GM12865 (cell line): ENCODE measurements at regions not wholly inside any gene's neighbourhood (a gene's known extent, or its start where the extent isn't known, plus 50 kb on each side); places are given as distances from the start of the nearest gene placed in this dataset.

Experiments used
- DNase-seq: peaks from one replicate; pipeline ENCODE4 v3.0.0; 2010; ENCODE audit warnings: low read depth
- H3K4me3 ChIP-seq: 2 replicates; pipeline ENCODE4 v1.5.1; 2011; ENCODE audit warnings: mild to moderate bottlenecking, low read depth, low read length, control low read depth
- TF ChIP-seq, protein P1 (sequence below): IDR thresholded peaks from 2 replicates; pipeline ENCODE4 v1.5.1; 2011; ENCODE audit warnings: low read length, control low read depth, low read depth, inconsistent platforms; ENCODE audit not compliant: insufficient read depth; ENCODE audit errors: missing control alignments

DNA sequence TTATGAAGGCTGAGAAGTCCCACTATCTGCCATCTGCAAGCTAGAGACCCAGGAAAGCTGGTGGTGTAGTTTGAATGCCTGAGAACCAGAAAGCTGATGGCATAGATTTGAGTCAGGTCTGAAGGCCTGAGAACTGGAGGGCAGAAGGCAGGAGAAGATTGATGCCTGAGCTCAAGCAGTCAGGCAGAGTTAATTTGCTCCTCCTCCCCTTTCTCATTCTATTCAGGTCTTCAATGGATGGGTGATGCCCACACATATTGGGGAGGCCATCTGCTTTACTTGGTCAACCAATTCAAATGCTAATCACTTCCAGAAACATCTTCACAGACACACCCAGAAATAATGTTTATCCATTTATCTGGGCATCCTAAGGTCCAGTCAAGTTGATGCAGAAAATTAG lies 87.6 kb upstream of the CPLX2 start:
- TF ChIP-seq, protein P1, sequence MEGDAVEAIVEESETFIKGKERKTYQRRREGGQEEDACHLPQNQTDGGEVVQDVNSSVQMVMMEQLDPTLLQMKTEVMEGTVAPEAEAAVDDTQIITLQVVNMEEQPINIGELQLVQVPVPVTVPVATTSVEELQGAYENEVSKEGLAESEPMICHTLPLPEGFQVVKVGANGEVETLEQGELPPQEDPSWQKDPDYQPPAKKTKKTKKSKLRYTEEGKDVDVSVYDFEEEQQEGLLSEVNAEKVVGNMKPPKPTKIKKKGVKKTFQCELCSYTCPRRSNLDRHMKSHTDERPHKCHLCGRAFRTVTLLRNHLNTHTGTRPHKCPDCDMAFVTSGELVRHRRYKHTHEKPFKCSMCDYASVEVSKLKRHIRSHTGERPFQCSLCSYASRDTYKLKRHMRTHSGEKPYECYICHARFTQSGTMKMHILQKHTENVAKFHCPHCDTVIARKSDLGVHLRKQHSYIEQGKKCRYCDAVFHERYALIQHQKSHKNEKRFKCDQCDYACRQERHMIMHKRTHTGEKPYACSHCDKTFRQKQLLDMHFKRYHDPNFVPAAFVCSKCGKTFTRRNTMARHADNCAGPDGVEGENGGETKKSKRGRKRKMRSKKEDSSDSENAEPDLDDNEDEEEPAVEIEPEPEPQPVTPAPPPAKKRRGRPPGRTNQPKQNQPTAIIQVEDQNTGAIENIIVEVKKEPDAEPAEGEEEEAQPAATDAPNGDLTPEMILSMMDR = no peak
- DNase-seq = no peak

DNA sequence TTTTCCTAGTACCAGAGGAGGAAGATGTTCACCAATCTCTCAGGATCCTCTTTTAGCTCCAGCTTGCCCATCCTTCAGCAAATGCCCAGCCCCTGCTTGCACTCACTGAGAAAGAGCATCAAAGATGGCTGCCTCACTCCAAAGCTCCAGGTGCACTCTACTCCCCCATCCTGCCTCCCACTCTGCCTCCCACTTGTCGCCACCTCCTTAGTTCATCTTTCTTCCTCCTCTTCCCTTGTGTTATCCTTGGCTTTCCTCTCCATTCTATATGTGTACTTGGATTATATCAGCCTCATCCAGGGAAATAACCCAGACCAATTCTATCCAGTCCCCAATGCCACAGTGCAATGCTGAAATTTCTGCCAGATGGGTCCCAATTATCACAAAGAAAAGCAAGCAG lies 87.1 kb upstream of the CPLX2 start:
- TF ChIP-seq, protein P1 = no peak
- DNase-seq = no peak
- no peak overlapping the region for H3K4me3 ChIP-seq

More for the DNA sequence above, 87.6 kb upstream of the CPLX2 start:
- no peak overlapping the region for H3K4me3 ChIP-seq

DNA sequence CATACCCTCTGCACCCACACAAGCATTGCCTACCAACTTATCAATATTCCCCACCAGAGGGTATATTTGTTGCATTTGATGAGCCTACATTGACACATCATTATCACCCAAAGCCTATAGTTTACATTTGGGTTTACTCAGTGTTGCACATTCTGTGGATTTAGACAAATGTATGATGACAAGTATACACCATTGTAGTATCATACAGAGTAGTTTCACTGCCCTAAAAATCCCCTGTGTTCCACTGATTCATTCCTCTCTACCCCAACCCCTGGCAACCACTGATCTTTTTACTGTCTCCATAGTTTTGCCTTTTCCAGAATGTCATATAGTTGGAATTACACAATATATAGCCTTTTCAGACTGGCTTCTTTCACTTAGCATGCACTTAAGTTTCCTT lies 85.7 kb upstream of the CPLX2 start:
- no peak overlapping the region for H3K4me3 ChIP-seq
- no peak for DNase-seq
- TF ChIP-seq, protein P1 = no peak

DNA sequence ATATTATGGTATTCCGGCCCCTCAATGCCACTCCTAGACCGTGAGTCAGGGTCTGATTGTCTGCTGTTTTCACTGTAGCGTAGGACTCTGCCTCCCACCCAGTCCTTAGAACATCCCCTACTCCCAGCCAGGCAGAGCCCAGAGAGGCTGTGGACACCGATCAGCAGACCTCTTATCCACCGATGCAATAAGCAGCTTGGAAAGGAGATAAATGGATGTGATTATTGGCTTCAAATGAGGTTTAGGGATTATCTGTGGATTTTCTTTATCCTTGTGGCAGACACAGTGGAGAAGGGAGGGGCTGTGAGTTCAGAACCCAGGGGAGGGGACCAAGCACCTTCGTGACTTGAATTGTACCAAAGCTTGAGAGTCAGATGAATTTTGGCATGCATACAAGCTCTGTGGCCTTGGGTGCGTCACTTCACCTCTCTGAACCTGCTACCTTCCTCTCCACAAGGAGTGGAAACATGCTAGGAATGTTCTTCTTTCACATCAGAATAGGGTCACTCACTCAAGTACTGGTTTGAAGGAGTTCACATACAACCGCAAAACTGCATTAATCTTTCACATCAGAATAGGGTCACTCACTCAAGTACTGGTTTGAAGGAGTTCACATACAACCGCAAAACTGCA lies 83.1 kb upstream of the CPLX2 start:
- TF ChIP-seq, protein P1 = no peak
- no peak for DNase-seq
- no peak overlapping the region for H3K4me3 ChIP-seq

DNA sequence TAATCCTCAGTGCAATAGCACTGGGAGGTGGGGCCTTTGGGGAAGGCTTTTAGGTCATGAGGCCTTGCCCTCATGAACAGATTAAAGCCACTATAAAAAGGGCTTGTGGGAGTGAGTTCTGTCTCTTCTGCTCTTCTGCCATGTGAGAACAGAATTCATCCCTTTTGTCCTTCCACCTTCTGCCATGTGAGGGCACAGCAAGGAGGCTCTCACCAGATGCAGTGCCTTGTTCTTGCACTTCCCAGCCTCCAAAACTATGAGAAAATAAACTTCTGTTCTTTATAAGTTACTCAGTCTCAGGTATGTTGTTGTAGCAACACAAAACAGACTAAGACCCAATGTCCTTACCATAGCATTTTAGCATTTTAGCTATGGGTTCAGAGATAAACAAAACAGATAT lies 81.7 kb upstream of the CPLX2 start:
- TF ChIP-seq, protein P1 = no peak
- DNase-seq = no peak
- no peak overlapping the region for H3K4me3 ChIP-seq

DNA sequence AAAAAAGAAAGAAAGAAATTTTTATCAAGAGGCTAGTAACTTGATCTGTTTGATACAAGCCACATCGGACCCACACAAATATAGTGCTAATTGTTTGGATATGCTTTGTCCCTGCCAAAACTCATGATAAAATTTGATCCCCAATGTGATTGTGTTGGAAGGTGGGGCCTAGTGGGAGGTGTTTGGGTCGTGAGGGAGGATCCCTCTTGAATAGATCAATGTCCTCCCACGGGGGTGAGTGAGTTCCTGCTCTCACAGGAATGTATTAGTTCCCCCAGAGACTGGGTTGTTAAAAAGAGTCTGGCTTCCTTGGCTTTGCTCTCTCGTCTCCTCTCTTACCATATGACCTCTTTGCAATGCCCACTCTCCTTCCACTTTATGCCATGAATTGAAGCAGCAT lies 80.6 kb upstream of the CPLX2 start:
- DNase-seq = no peak
- TF ChIP-seq, protein P1 = no peak
- H3K4me3 ChIP-seq = no peak overlapping the region

DNA sequence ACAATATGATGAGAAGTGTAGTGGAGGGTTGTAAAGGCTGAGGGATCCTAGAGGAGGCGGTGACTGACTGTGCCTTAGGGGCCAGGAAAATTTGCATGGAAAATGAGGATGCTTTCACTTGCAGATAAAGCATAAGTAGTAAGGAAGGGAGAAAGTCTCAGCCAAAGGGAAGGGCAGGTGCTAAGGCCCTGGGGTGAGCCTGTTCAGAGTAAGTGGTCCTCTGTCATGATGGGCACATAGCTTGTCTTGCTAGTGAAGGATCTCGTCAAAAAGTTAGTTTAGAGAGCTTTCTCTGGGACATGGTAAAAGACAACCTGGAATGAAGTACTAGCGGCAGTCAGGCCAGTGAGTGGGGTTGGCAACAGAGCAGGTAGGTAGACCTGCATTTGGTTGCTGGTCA lies 75.4 kb upstream of the CPLX2 start:
- no peak for DNase-seq
- no peak overlapping the region for H3K4me3 ChIP-seq
- TF ChIP-seq, protein P1 = no peak
